Ovary (tissue), 7 donors: ENCODE measurements at regions not wholly inside any gene's neighbourhood (a gene's known extent, or its start where the extent isn't known, plus 50 kb on each side); places are given as distances from the start of the nearest gene placed in this dataset.

Source experiments
- DNase-seq, 5 donors: peaks; one replicate each; pipeline ENCODE4 v3.0.0-alpha.2; 2019 to 2020
- H3K27ac ChIP-seq, 2 donors: fragments of 200-600 bp; one replicate each; pipeline versions ENCODE4 v1.5.1 to v1.8.0; 2019 to 2022
- H3K27me3 ChIP-seq: fragments of 200-600 bp; one replicate; pipeline ENCODE4 v1.8.0; 2022
- H3K36me3 ChIP-seq: fragments of 200-600 bp; sonication (generic); one replicate; pipeline ENCODE4 v1.5.1; 2019
- H3K4me1 ChIP-seq: one replicate; pipeline ENCODE4 v1.8.1; 2013; ENCODE audit warnings: mild to moderate bottlenecking, moderate library complexity; ENCODE audit not compliant: insufficient read depth
- H3K4me3 ChIP-seq: fragments of 200-600 bp; sonication (generic); one replicate; pipeline ENCODE4 v1.5.1; 2017
- H3K9me3 ChIP-seq, 2 donors: fragments of 200-600 bp in 1 of 2; sonication (generic) in 1 of 2; one replicate each; pipeline versions ENCODE4 v1.5.1 to v1.8.1; 2013 to 2019; ENCODE audit warnings: mild to moderate bottlenecking in 1 of 2, moderate library complexity in 1 of 2
- EP300 ChIP-seq: sonication (generic); formaldehyde crosslinking; IDR thresholded peaks from one replicate; pipeline ENCODE4 v1.6.1; 2017; ENCODE audit warnings: antibody characterized with exemption
- POLR2A ChIP-seq: fragments of 450-650 bp; IDR thresholded peaks from one replicate; pipeline ENCODE4 v1.6.1; 2017; ENCODE audit warnings: antibody characterized with exemption, mild to moderate bottlenecking, moderate library complexity
- WGBS, 3 donors: extraction: QIAGEN DNeasy Blood & Tissue Kit in 1 of 3; methylation state at CpG; one replicate each; pipeline versions ENCODE4 v1.1.5 to v1.1.7; 2013 to 2017; 5-methylcytosine and 5-hydroxymethylcytosine counted together
- intact Hi-C, 4 donors: fragments of 100-400 bp; cut with DNase I; formaldehyde crosslinking; loops; one replicate each; pipeline versions ENCODE4 v1.11.0 to v1.15.1; 2022 to 2023
- TF ChIP-seq, protein P1 (sequence below), 3 donors: fragments of 450-650 bp in 2 of 3; fragments of 200-600 bp in 1 of 3; IDR thresholded peaks; one replicate each; pipeline versions ENCODE4 v1.5.1 to v1.8.0; 2016 to 2022; ENCODE audit warnings: antibody characterized with exemption in 3 of 3, mild to moderate bottlenecking in 1 of 3
- donor health status: DM: no; HTN: no; CAD: no; lungs with moderate emphysema.
- donor health status: DM: no; HTN: no; CAD: no.
- donor health status: Bipolar disorder and iron deficiency.
- donor health status: DM: no; HTN: no; CAD: no.
- donor health status: DM: yes; HTN: yes; CAD: no.

DNA sequence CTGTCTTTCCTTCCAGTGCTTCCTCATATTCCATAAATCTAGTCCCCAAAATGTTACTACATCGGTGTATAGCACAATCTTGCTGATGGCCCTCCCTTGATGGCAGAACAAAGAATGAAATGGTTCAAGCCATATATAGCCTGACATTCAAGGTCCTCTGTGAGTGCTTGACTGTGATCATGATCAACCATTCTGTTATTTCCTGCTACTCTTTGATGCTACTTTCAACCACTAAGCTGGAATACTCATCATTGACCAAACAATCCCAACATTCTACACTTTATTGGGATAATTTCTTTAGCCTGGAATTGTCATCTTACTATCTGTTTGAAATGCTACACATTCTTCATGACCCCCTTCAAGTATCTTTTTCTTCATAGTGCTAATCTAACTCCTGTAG is 633.9 kb downstream of the PLCL1 start:
- no peaks in the 10 kb centered on the region for H3K27me3 ChIP-seq
- no peak overlapping the region for H3K4me3 ChIP-seq
- 91 to 100% (median 94%) methylated on average over 1 of the region's 1 CpG for WGBS, 3 donors
- H3K36me3 ChIP-seq: no peaks in the 10 kb centered on the region
- DNase-seq: no peak
- no peaks in the 10 kb centered on the region for H3K4me1 ChIP-seq
- no peaks in the 10 kb centered on the region for H3K9me3 ChIP-seq
- TF ChIP-seq EP300 (no peak), POLR2A (no peak)
- TF ChIP-seq, protein P1, sequence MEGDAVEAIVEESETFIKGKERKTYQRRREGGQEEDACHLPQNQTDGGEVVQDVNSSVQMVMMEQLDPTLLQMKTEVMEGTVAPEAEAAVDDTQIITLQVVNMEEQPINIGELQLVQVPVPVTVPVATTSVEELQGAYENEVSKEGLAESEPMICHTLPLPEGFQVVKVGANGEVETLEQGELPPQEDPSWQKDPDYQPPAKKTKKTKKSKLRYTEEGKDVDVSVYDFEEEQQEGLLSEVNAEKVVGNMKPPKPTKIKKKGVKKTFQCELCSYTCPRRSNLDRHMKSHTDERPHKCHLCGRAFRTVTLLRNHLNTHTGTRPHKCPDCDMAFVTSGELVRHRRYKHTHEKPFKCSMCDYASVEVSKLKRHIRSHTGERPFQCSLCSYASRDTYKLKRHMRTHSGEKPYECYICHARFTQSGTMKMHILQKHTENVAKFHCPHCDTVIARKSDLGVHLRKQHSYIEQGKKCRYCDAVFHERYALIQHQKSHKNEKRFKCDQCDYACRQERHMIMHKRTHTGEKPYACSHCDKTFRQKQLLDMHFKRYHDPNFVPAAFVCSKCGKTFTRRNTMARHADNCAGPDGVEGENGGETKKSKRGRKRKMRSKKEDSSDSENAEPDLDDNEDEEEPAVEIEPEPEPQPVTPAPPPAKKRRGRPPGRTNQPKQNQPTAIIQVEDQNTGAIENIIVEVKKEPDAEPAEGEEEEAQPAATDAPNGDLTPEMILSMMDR (IDR thresholded peaks at IDR 0.05): no peak
- H3K27ac ChIP-seq: no peak overlapping the region
- intact Hi-C loops: no loop called here

GRCh38 chr2:198424112-198424511 is 619.7 kb downstream of the PLCL1 start:
- WGBS, 3 donors: 63 to 80% (median 72%) methylated on average over 1 of the region's 1 CpG
- Histone ChIP-seq H3K4me3 (no peak overlapping the region), H3K36me3 (no peaks in the 10 kb centered on the region), H3K27ac (no peak overlapping the region), H3K9me3 (no peaks in the 10 kb centered on the region), H3K4me1 (no peaks in the 10 kb centered on the region), H3K27me3 (no peaks in the 10 kb centered on the region)
- intact Hi-C loops: no loop called here
- TF ChIP-seq EP300: no peak
- TF ChIP-seq, protein P1 (IDR thresholded peaks at IDR 0.05): no peak
- TF ChIP-seq POLR2A: no peak
- no peak for DNase-seq

DNA sequence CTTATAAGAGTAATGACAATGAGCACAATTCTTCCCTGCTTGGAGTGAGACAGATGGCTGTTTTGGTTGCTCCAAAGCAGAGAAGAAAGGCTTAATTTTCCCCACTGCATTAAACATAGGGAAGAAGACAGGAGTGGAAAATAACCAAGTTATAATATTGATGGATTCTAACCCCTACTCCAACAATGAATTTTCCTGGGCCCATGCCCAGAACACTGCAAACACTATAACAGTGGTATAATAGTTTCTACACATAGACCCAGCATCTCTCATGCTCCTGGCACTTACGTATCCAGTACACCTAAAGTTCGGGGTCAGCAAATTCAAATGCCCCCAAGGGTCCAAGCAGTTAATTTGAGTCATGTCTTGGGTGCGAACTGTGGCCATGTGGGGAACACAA is 613.4 kb downstream of the PLCL1 start:
- no peak for DNase-seq
- WGBS, 3 donors: 92 to 96% (median 95%) methylated on average over 3 of the region's 3 CpGs
- intact Hi-C loops: no loop called here

GRCh38 chr2:198414976-198415375 is 610.6 kb downstream of the PLCL1 start:
- intact Hi-C loops: no loop called here
- 87 to 91% (median 88%) methylated on average over 2 of the region's 2 CpGs for WGBS, 3 donors
- Histone ChIP-seq H3K4me1 (no peaks in the 10 kb centered on the region), H3K27ac (no peak overlapping the region), H3K27me3 (no peaks in the 10 kb centered on the region), H3K9me3 (no peaks in the 10 kb centered on the region), H3K4me3 (no peak overlapping the region), H3K36me3 (no peaks in the 10 kb centered on the region)
- TF ChIP-seq POLR2A: no peak
- TF ChIP-seq EP300: no peak
- TF ChIP-seq, protein P1 (IDR thresholded peaks at IDR 0.05): no peak
- no peak for DNase-seq

More for the DNA sequence above, 613.4 kb downstream of the PLCL1 start:
- no peak overlapping the region for H3K4me3 ChIP-seq
- H3K4me1 ChIP-seq: no peaks in the 10 kb centered on the region
- H3K27ac ChIP-seq: no peak overlapping the region
- no peaks in the 10 kb centered on the region for H3K9me3 ChIP-seq
- TF ChIP-seq POLR2A: no peak
- no peak for TF ChIP-seq EP300
- TF ChIP-seq, protein P1 (IDR thresholded peaks at IDR 0.05): no peak
- no peaks in the 10 kb centered on the region for H3K36me3 ChIP-seq
- no peaks in the 10 kb centered on the region for H3K27me3 ChIP-seq

DNA sequence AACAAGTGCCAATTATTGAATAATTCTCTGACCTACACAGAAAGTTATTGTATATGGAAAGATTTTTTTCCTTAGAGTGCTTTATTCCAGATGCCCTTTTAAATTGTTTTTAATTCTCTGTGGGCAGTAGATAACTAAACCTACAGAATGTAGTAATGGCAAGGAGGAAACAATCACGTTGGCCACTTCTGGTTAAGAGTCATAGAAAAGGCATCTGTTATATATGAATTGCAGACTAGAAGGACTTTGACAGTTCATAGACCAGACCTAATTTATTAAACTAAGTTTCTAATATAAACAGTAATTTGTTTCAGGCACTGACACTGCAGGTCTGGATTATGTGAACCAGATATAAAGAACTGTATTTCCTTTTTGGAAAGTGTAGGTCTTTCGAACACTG is 607.5 kb downstream of the PLCL1 start:
- no peak for TF ChIP-seq EP300
- TF ChIP-seq, protein P1 (IDR thresholded peaks at IDR 0.05): no peak
- no peak for TF ChIP-seq POLR2A
- Histone ChIP-seq H3K27me3 (no peaks in the 10 kb centered on the region), H3K27ac (no peak overlapping the region), H3K36me3 (no peaks in the 10 kb centered on the region), H3K9me3 (no peaks in the 10 kb centered on the region), H3K4me1 (no peaks in the 10 kb centered on the region), H3K4me3 (no peak overlapping the region)
- intact Hi-C loops: no loop called here
- no peak for DNase-seq
- 47 to 69% (median 53%) methylated on average over 2 of the region's 2 CpGs for WGBS, 3 donors
